H1 (cell line): ENCODE measurements at regions not wholly inside any gene's neighbourhood (a gene's known extent, or its start where the extent isn't known, plus 50 kb on each side); places are given as distances from the start of the nearest gene placed in this dataset.

ENCODE experiments used
- CTCF ChIA-PET: fragments of 300-600 bp; sonication (Branson Sonifier 250); formaldehyde crosslinking; loops from one replicate; lab custom pipeline; 2021; ENCODE audit not compliant: partially characterized antibody; lab: Charles Lee
- POLR2A ChIA-PET: fragments of 300-600 bp; sonication (Branson Sonifier 250); formaldehyde crosslinking; loops from one replicate; lab custom pipeline; 2021; ENCODE audit warnings: inconsistent platforms; ENCODE audit not compliant: partially characterized antibody; lab: Charles Lee
- DNase-seq, 2 experiments: peaks; one replicate each; pipeline versions ENCODE4 v3.0.0 to v3.0.0-alpha.2; 2010 to 2022; ENCODE audit warnings: low spot score in 2 of 2, low read depth in 1 of 2, mixed read lengths in 1 of 2
- FAIRE-seq: peaks from 2 replicates; lab custom pipeline; 2011; peaks lifted over from hg19 to GRCh38; lab: Jason Lieb, UNC
- H2AFZ ChIP-seq: 2 replicates; pipeline ENCODE4 v1.8.1; 2012; ENCODE audit warnings: low read length, inconsistent platforms
- H2AK5ac ChIP-seq: 2 replicates; pipeline ENCODE4 v1.6.1; 2013; ENCODE audit warnings: low read depth, low read length
- H2BK120ac ChIP-seq: replicated peaks from 2 replicates; pipeline ENCODE3; 2013; ENCODE audit warnings: low read depth, low read length, inconsistent platforms
- H2BK12ac ChIP-seq: 2 replicates; pipeline ENCODE4 v1.6.1; 2013; ENCODE audit warnings: low read depth, low read length
- H2BK15ac ChIP-seq: 2 replicates; pipeline ENCODE4 v1.6.1; 2013; ENCODE audit warnings: low read length
- H2BK20ac ChIP-seq: 2 replicates; pipeline ENCODE4 v1.6.1; 2013; ENCODE audit warnings: low read length
- H2BK5ac ChIP-seq: 2 replicates; pipeline ENCODE4 v1.6.1; 2013; ENCODE audit warnings: low read depth, low read length
- H3K14ac ChIP-seq: 2 replicates; pipeline ENCODE4 v1.6.1; 2013; ENCODE audit warnings: inconsistent platforms; ENCODE audit not compliant: insufficient read length
- H3K18ac ChIP-seq: 2 replicates; pipeline ENCODE4 v1.6.1; 2013; ENCODE audit warnings: low read length; ENCODE audit errors: extremely low read depth
- H3K23ac ChIP-seq: 2 replicates; pipeline ENCODE4 v1.6.1; 2013; ENCODE audit warnings: inconsistent platforms; ENCODE audit not compliant: insufficient read length
- H3K23me2 ChIP-seq: 2 replicates; pipeline ENCODE4 v1.6.1; 2013; ENCODE audit warnings: low read depth, low read length
- H3K27ac ChIP-seq: 2 replicates; pipeline ENCODE4 v1.6.1; 2011; ENCODE audit warnings: low read depth, low read length, inconsistent platforms
- H3K27me3 ChIP-seq, 4 experiments: replicated peaks in 1 of 4; 1 replicate in 1 of 4; 2 replicates in 3 of 4; pipeline versions ENCODE4 v1.6.1 to v1.8.1; 2011 to 2013; ENCODE audit warnings: low read length in 3 of 4, mild to moderate bottlenecking in 3 of 4, inconsistent platforms in 2 of 4, mixed read lengths in 2 of 4, moderate library complexity in 1 of 4; ENCODE audit not compliant: control insufficient read depth in 3 of 4, insufficient read depth in 3 of 4; ENCODE audit errors: extremely low read depth in 1 of 4
- H3K36me3 ChIP-seq, 4 experiments: 2 replicates each; pipeline versions ENCODE4 v1.6.1 to v1.8.1; 2011 to 2013; ENCODE audit warnings: mild to moderate bottlenecking in 4 of 4, low read length in 3 of 4, moderate library complexity in 2 of 4, control low read depth in 1 of 4, inconsistent platforms in 1 of 4; ENCODE audit not compliant: insufficient read depth in 4 of 4, control insufficient read depth in 2 of 4
- H3K4ac ChIP-seq: replicated peaks from 2 replicates; pipeline ENCODE3; 2013; ENCODE audit warnings: low read length, low read depth, mixed read lengths, inconsistent platforms; ENCODE audit not compliant: insufficient read length
- H3K4me1 ChIP-seq, 4 experiments: replicated peaks in 1 of 4; 1 replicate in 1 of 4; 2 replicates in 3 of 4; pipeline versions ENCODE4 v1.6.1 to v1.8.1; 2011 to 2013; ENCODE audit warnings: low read length in 3 of 4, inconsistent platforms in 2 of 4, mixed read lengths in 1 of 4; ENCODE audit not compliant: insufficient read depth in 4 of 4, control insufficient read depth in 3 of 4
- H3K4me2 ChIP-seq, 2 experiments: 2 replicates each; pipeline versions ENCODE4 v1.6.1 to v1.8.1; 2011 to 2013; ENCODE audit warnings: low read depth in 2 of 2, low read length in 2 of 2, control low read depth in 1 of 2, inconsistent platforms in 1 of 2, mild to moderate bottlenecking in 1 of 2; ENCODE audit not compliant: insufficient read depth in 1 of 2
- H3K4me3 ChIP-seq, 4 experiments: fragments of 200-600, 300-600 bp in 1 of 4; sonication (generic), shearing (Covaris generic), sonication (Bioruptor Twin) in 1 of 4; 2 replicates each; pipeline versions ENCODE4 v1.5.1 to v1.8.1; 2011 to 2016; ENCODE audit warnings: low read length in 4 of 4, low read depth in 3 of 4, control low read depth in 2 of 4, inconsistent platforms in 2 of 4, mild to moderate bottlenecking in 2 of 4, mixed read lengths in 1 of 4, moderate library complexity in 1 of 4; ENCODE audit not compliant: insufficient read depth in 2 of 4; ENCODE audit errors: extremely low read depth in 1 of 4
- H3K56ac ChIP-seq: replicated peaks from 2 replicates; pipeline ENCODE3; 2013; ENCODE audit warnings: low read depth, mild to moderate bottlenecking, mixed read lengths, low read length, inconsistent platforms; ENCODE audit not compliant: insufficient read length
- H3K79me1 ChIP-seq: 2 replicates; pipeline ENCODE4 v1.6.1; 2013; ENCODE audit warnings: low read depth, low read length, control low read depth
- H3K79me2 ChIP-seq, 2 experiments: 2 replicates each; pipeline versions ENCODE4 v1.6.1 to v1.8.1; 2012 to 2013; ENCODE audit warnings: low read length in 2 of 2, mild to moderate bottlenecking in 2 of 2, inconsistent platforms in 1 of 2; ENCODE audit not compliant: insufficient read depth in 2 of 2, control insufficient read depth in 1 of 2
- H3K9ac ChIP-seq, 4 experiments: replicated peaks in 1 of 4; 1 replicate in 1 of 4; 2 replicates in 3 of 4; pipeline versions ENCODE4 v1.6.1 to v1.8.1; 2011 to 2013; ENCODE audit warnings: low read depth in 3 of 4, low read length in 3 of 4, control low read depth in 2 of 4, mild to moderate bottlenecking in 2 of 4, moderate library complexity in 2 of 4, inconsistent platforms in 1 of 4; ENCODE audit errors: extremely low read depth in 1 of 4
- H3K9me3 ChIP-seq, 2 experiments: 2 replicates each; pipeline versions ENCODE4 v1.6.1 to v1.8.1; 2012 to 2013; ENCODE audit warnings: mild to moderate bottlenecking in 2 of 2, moderate library complexity in 2 of 2, control low read depth in 1 of 2, inconsistent platforms in 1 of 2, low read depth in 1 of 2, low read length in 1 of 2, mixed read lengths in 1 of 2; ENCODE audit not compliant: insufficient read depth in 2 of 2
- H4K20me1 ChIP-seq, 2 experiments: replicated peaks in 1 of 2; 2 replicates each; pipeline versions ENCODE3 to v1.8.1; 2011 to 2013; ENCODE audit warnings: inconsistent platforms in 2 of 2, low read length in 2 of 2, mild to moderate bottlenecking in 1 of 2; ENCODE audit not compliant: insufficient read depth in 2 of 2, control insufficient read depth in 1 of 2
- H4K5ac ChIP-seq: 2 replicates; pipeline ENCODE4 v1.6.1; 2013; ENCODE audit warnings: low read length, low read depth, mixed read lengths, inconsistent platforms; ENCODE audit not compliant: insufficient read length
- H4K8ac ChIP-seq: 2 replicates; pipeline ENCODE4 v1.8.0; 2013; ENCODE audit warnings: mild to moderate bottlenecking, moderate library complexity, low read length, inconsistent platforms; ENCODE audit not compliant: insufficient read depth; ENCODE audit errors: extremely low read depth
- H4K91ac ChIP-seq: replicated peaks from 2 replicates; pipeline ENCODE3; 2013; ENCODE audit warnings: low read length, mixed read lengths, inconsistent platforms; ENCODE audit not compliant: insufficient read length
- BRCA1 ChIP-seq: IDR thresholded peaks from 2 replicates; pipeline ENCODE4 v1.6.1; 2012; ENCODE audit warnings: low read depth, low read length, improper control_type of control experiment
- JUN ChIP-seq: IDR thresholded peaks from 2 replicates; pipeline ENCODE4 v1.6.1; 2011; ENCODE audit warnings: low read depth, mild to moderate bottlenecking, improper control_type of control experiment, low read length
- MAFK ChIP-seq: IDR thresholded peaks from 2 replicates; pipeline ENCODE4 v1.6.1; 2012; ENCODE audit warnings: low read depth, mild to moderate bottlenecking, improper control_type of control experiment, low read length
- RFX5 ChIP-seq: IDR thresholded peaks from 2 replicates; pipeline ENCODE4 v1.6.1; 2011; ENCODE audit warnings: low read depth, low read length, improper control_type of control experiment, borderline replicate concordance
- SAP30 ChIP-seq: fragments of 300-600 bp; sonication (generic); IDR thresholded peaks from 2 replicates; pipeline ENCODE4 v1.7.1; 2012; ENCODE audit warnings: low read length, moderate library complexity, mild to moderate bottlenecking, inconsistent platforms; ENCODE audit not compliant: insufficient read depth, insufficient replicate concordance
- SP1 ChIP-seq: IDR thresholded peaks from 2 replicates; pipeline ENCODE4 v1.6.1; 2011; ENCODE audit warnings: low read depth, low read length
- TBP ChIP-seq: IDR thresholded peaks from 2 replicates; pipeline ENCODE4 v1.6.1; 2011; ENCODE audit warnings: low read depth, low read length, improper control_type of control experiment
- whole genome bisulfite sequencing, 2 experiments: shearing (Covaris generic) in 1 of 2; methylation state at CpG; one replicate each; pipeline versions ENCODE4 v1.1.6 to v1.1.7; 2013 to 2015; ENCODE audit warnings: low lambda C conversion rate in 2 of 2, mixed read lengths in 2 of 2, inconsistent platforms in 1 of 2, low coverage in 1 of 2, missing lambda C conversion rate in 1 of 2; ENCODE audit not compliant: insufficient replicate concordance in 2 of 2, insufficient coverage in 1 of 2, insufficient read length in 1 of 2; ENCODE audit errors: extremely low coverage in 1 of 2, missing lambda C conversion rate in 1 of 2; 5-methylcytosine and 5-hydroxymethylcytosine counted together

DNA sequence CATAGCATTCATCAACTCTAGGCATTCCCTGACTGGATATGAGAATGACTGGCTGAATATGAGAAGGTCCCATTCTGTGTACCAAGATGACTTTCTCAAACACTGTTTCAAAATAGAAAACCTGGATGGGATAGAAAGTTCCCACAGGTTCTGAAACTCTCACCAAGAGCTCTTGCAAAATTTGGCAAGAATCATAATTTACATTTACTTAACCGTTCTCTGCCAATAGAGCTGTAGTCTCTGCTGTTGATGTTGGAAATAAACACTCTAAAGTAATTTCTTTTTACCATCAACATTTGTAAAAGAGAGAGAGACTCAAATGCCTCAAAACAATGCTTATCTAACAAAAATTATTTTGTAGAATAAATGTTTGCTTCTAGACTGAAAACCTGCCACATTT is 221.1 kb downstream of the LMO4 start:
- Histone ChIP-seq H4K5ac (no peak overlapping the region), H3K36me3 (no peaks in the 10 kb centered on the region), H3K4me1 (no peaks in the 10 kb centered on the region), H3K27me3 (no peaks in the 10 kb centered on the region), H3K56ac (no peak overlapping the region), H2BK20ac (no peak overlapping the region)
- FAIRE-seq, result no peak
- CTCF ChIA-PET, result interaction anchor here (1.3 kb wide), 1 partner anchor 459 kb away, joined by 3 read pairs; no protein-coding TSS in a partner anchor
- WGBS, 2 experiments, result 87% methylated on average over 1 of the region's 1 CpG; no CpG with 5 or more reads in 1 of the 2 experiments
- POLR2A ChIA-PET, result no interaction called here
- TF ChIP-seq JUN, result no peak
- TF ChIP-seq BRCA1, result no peak
- no peak for TF ChIP-seq SAP30
- no peak for TF ChIP-seq RFX5
- TF ChIP-seq SP1, result no peak
- no peak for TF ChIP-seq MAFK
- no peak for TF ChIP-seq TBP
- TF ChIP-seq, all 59 proteins: peak for 0
- Histone ChIP-seq H3K23ac (no peak overlapping the region), H4K20me1 (no peaks in the 10 kb centered on the region), H3K27ac (no peak overlapping the region), H3K79me1 (no peaks in the 10 kb centered on the region), H3K4me2 (no peak overlapping the region), H3K23me2 (no peaks in the 10 kb centered on the region), H2AK5ac (no peak overlapping the region), H4K8ac (no peak overlapping the region), H2BK120ac (no peak overlapping the region), H3K14ac (no peak overlapping the region), H3K18ac (no peak overlapping the region), H3K4ac (no peak overlapping the region), H4K91ac (no peak overlapping the region), H3K9me3 (no peaks in the 10 kb centered on the region), H2AFZ (no peak overlapping the region), H2BK12ac (no peak overlapping the region), H2BK5ac (no peak overlapping the region), H3K4me3 (no peak overlapping the region), H2BK15ac (no peak overlapping the region), H3K9ac (no peak overlapping the region), H3K79me2 (no peaks in the 10 kb centered on the region)
- no peak for DNase-seq
